CD14-positive monocyte (primary cell): ENCODE measurements at regions not wholly inside any gene's neighbourhood (a gene's known extent, or its start where the extent isn't known, plus 50 kb on each side); places are given as distances from the start of the nearest gene placed in this dataset.

Source experiments
- DNase-seq, 3 donors: peaks; one replicate each; pipeline ENCODE4 v3.0.0-alpha.2; 2011 to 2022
- H2AFZ ChIP-seq: 2 replicates; pipeline ENCODE4 v1.6.0; 2012; ENCODE audit warnings: mild to moderate bottlenecking, low read depth, low read length, inconsistent platforms; ENCODE audit not compliant: insufficient read depth, poor library complexity, severe bottlenecking
- H3K27ac ChIP-seq, 2 donors: 1 replicate in 1 of 2; 2 replicates in 1 of 2; pipeline ENCODE4 v1.5.1; 2012 to 2013; ENCODE audit warnings: low read length in 2 of 2, control low read depth in 1 of 2, inconsistent platforms in 1 of 2, low read depth in 1 of 2, mild to moderate bottlenecking in 1 of 2
- H3K27me3 ChIP-seq, 2 donors: one replicate each; pipeline versions ENCODE4 v1.6.0 to v1.6.1; 2011 to 2013; ENCODE audit warnings: low read length in 2 of 2; ENCODE audit not compliant: control insufficient read depth in 2 of 2, insufficient read depth in 2 of 2
- H3K36me3 ChIP-seq, 2 donors: replicated peaks in 1 of 2; 1 replicate in 1 of 2; 2 replicates in 1 of 2; pipeline versions ENCODE4 v1.5.1 to v1.6.1; 2012 to 2013; ENCODE audit warnings: low read length in 2 of 2, control low read depth in 1 of 2, inconsistent platforms in 1 of 2, mild to moderate bottlenecking in 1 of 2; ENCODE audit not compliant: insufficient read depth in 2 of 2, control insufficient read depth in 1 of 2
- H3K4me1 ChIP-seq, 2 donors: 1 replicate in 1 of 2; 2 replicates in 1 of 2; pipeline versions ENCODE4 v1.5.1 to v1.6.1; 2012 to 2013; ENCODE audit warnings: low read length in 2 of 2, control low read depth in 1 of 2, inconsistent platforms in 1 of 2, mild to moderate bottlenecking in 1 of 2, moderate library complexity in 1 of 2; ENCODE audit not compliant: insufficient read depth in 2 of 2, control insufficient read depth in 1 of 2
- H3K4me2 ChIP-seq: replicated peaks from 2 replicates; pipeline ENCODE3; 2012; ENCODE audit warnings: low read length, moderate library complexity, mild to moderate bottlenecking; ENCODE audit not compliant: poor library complexity, severe bottlenecking; ENCODE audit errors: extremely low read depth
- H3K4me3 ChIP-seq, 3 experiments: fragments of 200-600 bp in 1 of 3; sonication (generic) in 1 of 3; replicated peaks in 1 of 3; 1 replicate in 2 of 3; 2 replicates in 1 of 3; pipeline ENCODE4 v1.5.1; 2011 to 2013; ENCODE audit warnings: low read length in 3 of 3, mild to moderate bottlenecking in 3 of 3, control low read depth in 2 of 3, low read depth in 2 of 3, inconsistent platforms in 1 of 3, moderate library complexity in 1 of 3
- H3K79me2 ChIP-seq: 2 replicates; pipeline ENCODE4 v1.6.0; 2012; ENCODE audit warnings: mild to moderate bottlenecking, control low read depth, inconsistent platforms, low read length, moderate library complexity; ENCODE audit not compliant: insufficient read depth
- H3K9ac ChIP-seq: 2 replicates; pipeline ENCODE4 v1.6.0; 2017; ENCODE audit warnings: low read length, mild to moderate bottlenecking; ENCODE audit not compliant: insufficient read depth, poor library complexity, severe bottlenecking
- H3K9me3 ChIP-seq, 2 donors: replicated peaks in 1 of 2; 1 replicate in 1 of 2; 2 replicates in 1 of 2; pipeline versions ENCODE4 v1.5.1 to v1.6.1; 2012 to 2013; ENCODE audit warnings: low read length in 2 of 2, control low read depth in 1 of 2; ENCODE audit not compliant: control insufficient read depth in 1 of 2, insufficient read depth in 1 of 2
- H4K20me1 ChIP-seq: 2 replicates; pipeline ENCODE4 v1.6.0; 2012; ENCODE audit warnings: mild to moderate bottlenecking, low read length, control low read depth, moderate library complexity; ENCODE audit not compliant: insufficient read depth
- H3K27ac Mint-ChIP-seq, 7 donors: one replicate each; pipeline ENCODE4 v1.8.0; 2020; ENCODE audit warnings: mild to moderate bottlenecking in 7 of 7, mixed read lengths in 7 of 7, moderate library complexity in 6 of 7, inconsistent platforms in 2 of 7
- H3K27me3 Mint-ChIP-seq, 3 donors: one replicate each; pipeline ENCODE4 v1.8.0; 2021 to 2022; ENCODE audit warnings: low read depth in 3 of 3, mild to moderate bottlenecking in 3 of 3, mixed read lengths in 3 of 3, moderate library complexity in 3 of 3, inconsistent platforms in 1 of 3
- H3K36me3 Mint-ChIP-seq, 2 donors: one replicate each; pipeline ENCODE4 v1.8.0; 2020; ENCODE audit warnings: mixed read lengths in 2 of 2, inconsistent platforms in 1 of 2, mild to moderate bottlenecking in 1 of 2
- H3K4me1 Mint-ChIP-seq: one replicate; pipeline ENCODE4 v1.8.0; 2020; ENCODE audit warnings: mild to moderate bottlenecking, mixed read lengths
- H3K4me3 Mint-ChIP-seq, 2 donors: one replicate each; pipeline ENCODE4 v1.8.0; 2020; ENCODE audit warnings: mild to moderate bottlenecking in 2 of 2, mixed read lengths in 2 of 2, moderate library complexity in 1 of 2
- H3K9me3 Mint-ChIP-seq, 7 donors: one replicate each; pipeline ENCODE4 v1.8.0; 2020 to 2022; ENCODE audit warnings: mixed read lengths in 7 of 7, mild to moderate bottlenecking in 6 of 7, moderate library complexity in 6 of 7, inconsistent platforms in 2 of 7
- WGBS: methylation state at CpG from one replicate; pipeline ENCODE4 v1.1.5; 2013; ENCODE audit warnings: missing lambda C conversion rate; ENCODE audit not compliant: insufficient coverage; 5-methylcytosine and 5-hydroxymethylcytosine counted together
- intact Hi-C, 2 donors: fragments of 100-400 bp; cut with micrococcal nuclease; formaldehyde crosslinking; loops; one replicate each; pipeline versions ENCODE4 v1.15.0 to v1.15.1; 2023
- TF ChIP-seq, protein P1 (sequence below): fragments of 200-600 bp; IDR thresholded peaks from one replicate; pipeline ENCODE4 v1.8.0; 2022; ENCODE audit warnings: antibody characterized with exemption, mild to moderate bottlenecking

- DNase-seq, result no peak
- H4K20me1 ChIP-seq, result no peaks in the 10 kb centered on the region
- Mint-ChIP-seq H3K9me3 (no peaks in the 10 kb centered on the region), H3K4me3 (no peak overlapping the region), H3K4me1 (no peaks in the 10 kb centered on the region), H3K27me3 (peaks cover 2 to 20% (median 8%) of the 10 kb centered on the region in 3 donors), H3K36me3 (no peaks in the 10 kb centered on the region), H3K27ac (no peak overlapping the region)
- H3K9ac ChIP-seq, result no peak overlapping the region
- H3K27me3 ChIP-seq, result no peaks in the 10 kb centered on the region
- no peaks in the 10 kb centered on the region for H3K9me3 ChIP-seq
- WGBS, result 76% methylated on average over 3 of the region's 5 CpGs
- TF ChIP-seq, protein P1, sequence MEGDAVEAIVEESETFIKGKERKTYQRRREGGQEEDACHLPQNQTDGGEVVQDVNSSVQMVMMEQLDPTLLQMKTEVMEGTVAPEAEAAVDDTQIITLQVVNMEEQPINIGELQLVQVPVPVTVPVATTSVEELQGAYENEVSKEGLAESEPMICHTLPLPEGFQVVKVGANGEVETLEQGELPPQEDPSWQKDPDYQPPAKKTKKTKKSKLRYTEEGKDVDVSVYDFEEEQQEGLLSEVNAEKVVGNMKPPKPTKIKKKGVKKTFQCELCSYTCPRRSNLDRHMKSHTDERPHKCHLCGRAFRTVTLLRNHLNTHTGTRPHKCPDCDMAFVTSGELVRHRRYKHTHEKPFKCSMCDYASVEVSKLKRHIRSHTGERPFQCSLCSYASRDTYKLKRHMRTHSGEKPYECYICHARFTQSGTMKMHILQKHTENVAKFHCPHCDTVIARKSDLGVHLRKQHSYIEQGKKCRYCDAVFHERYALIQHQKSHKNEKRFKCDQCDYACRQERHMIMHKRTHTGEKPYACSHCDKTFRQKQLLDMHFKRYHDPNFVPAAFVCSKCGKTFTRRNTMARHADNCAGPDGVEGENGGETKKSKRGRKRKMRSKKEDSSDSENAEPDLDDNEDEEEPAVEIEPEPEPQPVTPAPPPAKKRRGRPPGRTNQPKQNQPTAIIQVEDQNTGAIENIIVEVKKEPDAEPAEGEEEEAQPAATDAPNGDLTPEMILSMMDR, result no peak
- H3K4me1 ChIP-seq, result no peaks in the 10 kb centered on the region
- H3K4me3 ChIP-seq, result no peak overlapping the region
- no peaks in the 10 kb centered on the region for H3K79me2 ChIP-seq
- intact Hi-C loops, result no loop called here
- H3K27ac ChIP-seq, result no peak overlapping the region
- no peak overlapping the region for H2AFZ ChIP-seq
- H3K36me3 ChIP-seq, result no peaks in the 10 kb centered on the region
- no peak overlapping the region for H3K4me2 ChIP-seq
Measured at GRCh38 chr1:30607723-30608122, 115.7 kb downstream of the MATN1 start.

- H3K79me2 ChIP-seq, result no peaks in the 10 kb centered on the region
- TF ChIP-seq, protein P1, result no peak
- Mint-ChIP-seq H3K27ac (no peak overlapping the region), H3K9me3 (peaks cover 0 to 2% (median 0%) of the 10 kb centered on the region in 7 donors), H3K27me3 (peaks cover 2 to 21% (median 8%) of the 10 kb centered on the region in 3 donors), H3K4me1 (no peaks in the 10 kb centered on the region), H3K4me3 (no peak overlapping the region), H3K36me3 (no peaks in the 10 kb centered on the region)
- no peak overlapping the region for H2AFZ ChIP-seq
- no peak overlapping the region for H3K4me2 ChIP-seq
- H3K9ac ChIP-seq, result no peak overlapping the region
- H3K27ac ChIP-seq, result no peak overlapping the region
- H3K27me3 ChIP-seq, result no peaks in the 10 kb centered on the region
- no peak for DNase-seq
- no peaks in the 10 kb centered on the region for H3K4me1 ChIP-seq
- no peaks in the 10 kb centered on the region for H3K36me3 ChIP-seq
- H4K20me1 ChIP-seq, result no peaks in the 10 kb centered on the region
- 51% methylated on average over 3 of the region's 6 CpGs for WGBS
- intact Hi-C loops, result no loop called here
- H3K4me3 ChIP-seq, result no peak overlapping the region
- H3K9me3 ChIP-seq, result no peaks in the 10 kb centered on the region
Measured at GRCh38 chr1:30606166-30606565, 117.2 kb downstream of the MATN1 start.
